GM13977 (cell line): ENCODE measurements at regions not wholly inside any gene's neighbourhood (a gene's known extent, or its start where the extent isn't known, plus 50 kb on each side); places are given as distances from the start of the nearest gene placed in this dataset.

Source experiments
- DNase-seq: peaks from one replicate; pipeline ENCODE4 v3.0.0; 2012; ENCODE audit warnings: low spot score
- CTCF ChIP-seq: IDR thresholded peaks from 2 replicates; pipeline ENCODE4 v1.5.1; 2012; ENCODE audit warnings: mild to moderate bottlenecking, control low read depth; ENCODE audit not compliant: insufficient read depth; ENCODE audit errors: extremely low read depth, missing control alignments
- in situ Hi-C: fragments of 300-500 bp; cut with MboI; formaldehyde crosslinking; loops from one replicate; pipeline ENCODE4 v1.12.0; 2022; ENCODE audit warnings: low sequenced_read_pairs, low pct_unique_long_range_greater_than_20kb, mixed read lengths, inconsistent platforms; ENCODE audit not compliant: unreplicated experiment

GRCh38 chr9:135399000-135399649 is 80.5 kb upstream of the PPP1R26 start:
- TF ChIP-seq CTCF, result no peak
- in situ Hi-C loops, result no loop called here

GRCh38 chr9:135400496-135400895 is 79.1 kb upstream of the PPP1R26 start:
- no peak for DNase-seq
- TF ChIP-seq CTCF, result no peak
- in situ Hi-C loops, result loop anchor here (25.0 kb wide), 1 partner anchor 713 kb away; no protein-coding TSS in a partner anchor

More at GRCh38 chr9:135399000-135399649, 80.5 kb upstream of the PPP1R26 start:
- no peak for DNase-seq

- in situ Hi-C loops, result loop anchor here (25.0 kb wide), 1 partner anchor 714 kb away; no protein-coding TSS in a partner anchor
- no peak for TF ChIP-seq CTCF
These were observed 78.4 kb upstream of the PPP1R26 start for GRCh38 chr9:135401218-135401617.

GRCh38 chr9:135402048-135402738 is 77.4 kb upstream of the PPP1R26 start:
- TF ChIP-seq CTCF, result no peak
- in situ Hi-C loops, result loop anchor here (25.0 kb wide), 1 partner anchor 715 kb away; no protein-coding TSS in a partner anchor
- DNase-seq, result no peak

More at GRCh38 chr9:135401218-135401617, 78.4 kb upstream of the PPP1R26 start:
- DNase-seq, result no peak

GRCh38 chr9:135402739-135403695 is 76.6 kb upstream of the PPP1R26 start:
- DNase-seq, result no peak
- in situ Hi-C loops, result loop anchor here (25.0 kb wide), 1 partner anchor 716 kb away; no protein-coding TSS in a partner anchor
- TF ChIP-seq CTCF, result no peak

GRCh38 chr9:135403733-135404450 is 75.7 kb upstream of the PPP1R26 start:
- no peak for DNase-seq
- TF ChIP-seq CTCF, result no peak
- in situ Hi-C loops, result loop anchor here (25.0 kb wide), 1 partner anchor 717 kb away; no protein-coding TSS in a partner anchor
